ENCODE measurements at regions not wholly inside any gene's neighbourhood (a gene's known extent, or its start where the extent isn't known, plus 50 kb on each side); places are given as distances from the start of the nearest gene placed in this dataset.
A peak's percentile ranks its signal among the peaks of the same experiment; 100 is the strongest.
"Not testable (repeated sequence)": the region's sequence is repeated elsewhere in the genome, so short reads cannot be mapped to it uniquely, and the experiment has no call there.

DNA sequence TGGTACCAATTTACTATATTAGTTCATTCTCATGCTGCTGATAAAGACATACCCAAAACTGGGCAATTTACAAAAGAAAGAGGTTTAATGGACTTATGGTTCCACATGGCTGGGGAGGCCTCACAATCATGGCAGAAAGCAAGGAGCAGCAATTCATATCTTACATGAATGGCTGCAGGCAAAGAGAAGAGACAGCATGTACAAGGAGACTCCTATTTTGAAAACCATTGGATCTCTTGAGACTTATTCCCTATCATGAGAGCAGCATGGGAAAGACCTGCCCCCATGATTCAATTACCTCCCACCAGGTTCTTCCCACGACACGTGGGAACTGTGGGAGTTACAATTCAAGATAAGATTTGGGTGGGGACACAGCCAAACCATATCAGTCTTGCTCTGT lies 200.5 kb downstream of the FCRL5 start:
- not testable (repeated sequence) for DNase-seq
- in situ Hi-C loops (cut with MboI; ENCODE audit: low pct_unique_long_range_greater_than_20kb, low sequenced_read_pairs) = loop anchor here (25.0 kb wide), 1 partner anchor 164 kb away; no protein-coding TSS in a partner anchor

DNA sequence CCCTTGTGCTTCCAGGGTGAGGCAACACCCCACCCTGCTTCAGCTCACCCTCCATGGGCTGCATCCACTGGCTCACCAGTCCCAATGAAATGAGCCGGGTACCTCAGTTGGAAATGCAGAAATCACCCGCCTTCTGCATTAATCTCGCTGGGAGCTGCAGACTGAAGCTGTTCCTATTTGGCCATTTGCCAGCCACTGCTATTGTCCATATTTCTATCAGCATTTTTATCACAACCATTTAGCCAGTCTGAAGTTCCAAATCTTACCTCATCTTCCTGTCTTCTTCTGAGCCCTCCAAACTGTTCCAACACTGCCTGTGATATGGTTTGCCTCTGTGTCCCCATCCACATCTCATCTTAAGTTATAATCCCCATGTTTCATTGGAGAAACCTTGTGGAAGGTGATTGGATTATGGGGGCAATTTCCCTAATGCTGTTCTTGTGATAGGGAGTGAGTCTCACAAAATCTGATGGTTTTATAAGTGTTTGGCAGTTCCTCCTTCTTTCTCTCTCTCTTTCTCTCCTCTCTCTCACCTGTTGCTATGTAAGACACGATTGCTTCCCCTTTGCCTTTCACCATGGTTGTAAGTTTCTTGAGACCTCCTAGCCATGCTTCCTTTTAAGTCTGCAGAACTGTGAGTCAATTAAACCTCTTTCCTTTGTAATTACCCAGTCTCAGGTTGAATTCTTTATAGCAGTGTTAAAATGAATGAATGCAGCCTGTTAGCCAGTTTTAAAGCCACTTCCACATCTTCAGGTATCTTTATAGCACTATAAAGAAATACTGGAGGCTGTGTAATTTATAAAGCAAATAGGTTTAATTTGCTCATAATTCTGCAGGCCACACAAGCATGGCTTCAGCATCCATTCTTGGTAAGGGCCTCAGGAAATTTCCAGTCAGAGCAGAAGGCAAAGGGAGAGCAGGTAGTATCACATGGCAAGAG lies 203.5 kb downstream of the FCRL5 start:
- in situ Hi-C loops (cut with MboI; ENCODE audit: low pct_unique_long_range_greater_than_20kb, low sequenced_read_pairs) = no loop called here
- no peak for DNase-seq

DNA sequence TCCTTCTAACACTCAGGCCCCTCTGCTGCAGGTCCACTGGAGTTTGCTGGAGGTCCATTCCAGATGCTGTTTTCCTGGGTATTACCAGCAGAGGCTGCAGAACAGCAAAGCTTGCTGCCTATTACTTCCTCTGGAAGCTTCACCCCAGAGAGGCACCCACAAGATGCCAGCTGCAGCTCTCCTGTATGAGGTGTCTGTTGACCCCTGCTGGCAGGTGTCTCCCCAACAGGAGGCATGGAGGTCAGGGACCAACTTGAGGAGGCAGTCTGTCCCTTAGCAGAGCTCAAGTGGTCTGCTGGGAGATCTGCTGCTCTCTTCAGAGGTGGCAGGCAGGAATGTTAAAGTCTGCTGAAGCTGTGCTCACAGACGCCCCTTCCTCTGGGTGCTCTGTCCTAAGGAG lies 204.8 kb downstream of the FCRL5 start:
- DNase-seq = no peak
- in situ Hi-C loops (cut with MboI; ENCODE audit: low pct_unique_long_range_greater_than_20kb, low sequenced_read_pairs) = no loop called here

DNA sequence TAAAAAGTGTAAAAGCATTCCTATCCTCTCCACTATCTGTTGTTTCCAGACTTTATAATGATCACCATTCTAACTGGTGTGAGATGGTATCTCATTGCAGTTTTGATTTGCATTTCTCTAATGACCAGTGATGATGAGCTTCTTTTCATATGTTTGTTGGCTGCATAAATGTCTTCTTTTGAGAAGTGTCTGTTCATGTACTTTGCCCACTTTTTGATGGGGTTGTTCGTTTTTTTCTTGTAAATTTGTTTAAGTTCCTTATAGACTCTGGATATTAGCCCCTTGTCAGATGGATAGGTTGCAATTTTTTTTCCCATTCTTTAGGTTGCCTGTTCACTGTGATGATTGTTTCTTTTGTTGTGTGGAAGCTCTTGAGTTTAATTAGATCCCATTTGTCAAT lies 199.6 kb upstream of the ETV3 start:
- DNase-seq; in situ Hi-C loops (cut with MboI; ENCODE audit: low pct_unique_long_range_greater_than_20kb, low sequenced_read_pairs): not testable (repeated sequence)

DNA sequence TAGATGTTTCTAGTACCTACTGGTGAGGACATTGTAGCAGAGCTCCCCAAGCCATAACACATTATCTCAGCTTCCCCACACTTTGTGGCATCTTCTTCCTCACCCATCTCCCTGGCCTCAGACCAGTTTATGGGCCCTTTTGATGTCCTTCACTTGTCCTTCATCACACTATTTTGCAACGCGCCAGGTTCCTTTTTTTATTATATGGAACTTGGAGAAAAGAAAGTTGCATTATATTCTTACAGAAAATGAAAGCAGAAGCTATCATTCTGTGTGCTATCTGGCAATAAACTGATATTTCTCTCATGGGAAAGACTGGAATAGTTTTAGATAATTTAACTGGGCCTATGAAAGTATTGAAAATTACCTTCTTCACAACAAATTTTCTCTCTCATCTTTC lies 196.9 kb upstream of the ETV3 start:
- no peak for DNase-seq
- in situ Hi-C loops (cut with MboI; ENCODE audit: low pct_unique_long_range_greater_than_20kb, low sequenced_read_pairs) = no loop called here

DNA sequence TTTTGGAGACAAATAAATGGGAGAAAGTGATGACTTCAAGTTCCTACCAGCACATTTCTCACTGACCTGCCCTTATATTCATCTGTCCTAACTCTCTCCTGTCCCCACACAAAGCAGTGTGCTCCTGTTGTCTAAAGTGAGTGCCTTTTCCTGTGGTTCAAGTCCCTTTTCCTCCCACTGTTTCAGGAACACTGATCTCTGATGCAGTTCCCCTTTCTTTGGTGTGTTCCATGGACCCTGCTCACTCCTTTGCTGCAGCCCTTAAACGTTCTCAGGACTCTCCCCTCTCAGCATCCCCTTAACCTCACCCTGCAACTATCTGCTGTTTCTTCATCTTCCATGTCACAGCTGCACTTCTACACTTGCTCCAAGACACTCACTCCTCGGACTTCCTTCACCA lies 195.8 kb upstream of the ETV3 start:
- in situ Hi-C loops (cut with MboI; ENCODE audit: low pct_unique_long_range_greater_than_20kb, low sequenced_read_pairs) = no loop called here
- DNase-seq = peak; percentile 9

DNA sequence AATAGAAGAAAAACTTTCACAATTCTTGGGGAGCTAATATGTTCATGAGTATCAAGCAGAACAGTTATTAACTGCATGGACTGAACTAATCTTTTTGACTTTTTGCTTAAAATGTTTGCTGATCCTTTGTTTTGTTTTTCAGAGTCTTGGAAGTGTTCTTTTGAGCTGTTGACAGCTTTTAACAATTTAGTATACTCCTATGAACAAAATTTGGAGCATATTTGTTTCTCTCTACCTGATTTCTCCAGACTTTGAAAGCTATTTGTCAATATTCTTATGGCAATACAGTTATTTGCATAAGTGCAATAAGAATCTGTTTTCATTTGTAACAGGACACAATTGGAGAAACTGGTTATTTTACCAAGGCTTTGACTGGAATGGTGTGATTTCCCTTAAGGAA lies 192.0 kb upstream of the ETV3 start:
- in situ Hi-C loops (cut with MboI; ENCODE audit: low pct_unique_long_range_greater_than_20kb, low sequenced_read_pairs); DNase-seq: not testable (repeated sequence)

DNA sequence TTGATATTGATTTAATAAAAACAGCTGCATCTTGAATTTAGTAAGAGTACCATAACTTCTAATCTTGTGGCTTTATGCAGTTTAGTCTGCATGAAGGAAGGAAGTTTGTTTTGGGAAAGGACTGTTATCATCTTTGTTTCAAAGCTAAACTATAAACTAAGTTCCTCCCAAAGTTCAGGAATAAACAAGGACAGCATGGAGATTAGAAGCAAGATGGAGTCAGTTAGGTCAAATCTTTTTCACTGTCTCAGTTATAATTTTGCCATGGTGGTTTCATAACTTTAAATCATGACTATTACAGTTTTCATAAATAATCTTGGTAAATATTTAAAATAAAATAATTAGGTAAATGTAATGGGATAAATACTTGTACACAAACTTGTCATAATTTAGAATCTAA lies 189.9 kb upstream of the ETV3 start:
- in situ Hi-C loops (cut with MboI; ENCODE audit: low pct_unique_long_range_greater_than_20kb, low sequenced_read_pairs); DNase-seq: not testable (repeated sequence)

DNA sequence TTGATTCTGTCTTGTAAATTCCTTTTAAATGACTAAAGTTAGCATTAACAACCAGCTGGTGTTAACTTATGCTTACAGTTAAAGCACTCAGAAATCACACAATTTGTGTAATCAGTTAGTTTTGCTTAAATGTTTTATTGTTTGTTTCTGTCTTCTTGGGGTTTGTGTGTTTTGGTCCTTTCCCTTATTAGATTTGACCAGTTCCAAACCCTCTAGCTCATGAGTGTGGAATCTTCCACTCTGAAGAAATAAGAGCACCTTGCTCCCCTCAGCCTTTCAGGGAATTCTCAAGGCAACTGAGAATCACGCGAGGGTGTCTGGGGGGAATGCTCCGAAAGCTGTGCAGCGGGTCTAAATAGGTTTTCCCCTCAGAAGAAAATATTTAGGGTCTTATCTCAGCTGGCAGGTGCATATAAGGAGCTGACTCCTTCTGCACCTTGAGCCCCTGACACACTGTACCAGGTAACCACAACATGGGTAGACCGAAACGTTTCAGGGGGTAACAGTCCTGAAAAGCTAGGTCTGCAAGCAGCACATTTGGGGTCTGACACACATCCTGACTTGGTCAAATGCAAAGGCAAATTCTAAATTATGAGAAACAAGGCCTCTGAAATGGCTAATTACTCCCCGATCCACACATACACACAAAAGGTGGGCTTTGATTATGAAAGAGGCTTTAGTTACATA lies 188.1 kb upstream of the ETV3 start:
- in situ Hi-C loops (cut with MboI; ENCODE audit: low pct_unique_long_range_greater_than_20kb, low sequenced_read_pairs) = no loop called here
- no peak for DNase-seq

DNA sequence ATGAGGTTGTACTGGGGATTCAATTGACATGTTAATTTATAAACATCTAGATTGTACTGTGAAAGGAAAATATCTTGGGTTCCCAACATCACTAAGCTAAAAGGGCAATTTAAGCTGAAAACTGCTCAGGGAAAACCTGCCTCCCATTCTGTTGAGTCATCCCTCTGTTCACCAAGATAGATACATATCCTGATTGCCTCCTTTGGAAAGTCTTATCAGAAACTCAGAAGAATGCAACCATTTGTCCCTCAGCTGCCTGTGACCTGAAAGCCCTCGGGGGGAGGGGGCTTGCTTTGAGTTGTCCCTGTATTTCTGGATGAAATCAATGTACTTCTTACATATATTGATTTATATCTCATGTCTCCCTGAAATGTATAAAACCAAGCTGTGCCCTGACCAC lies 187.0 kb upstream of the ETV3 start:
- DNase-seq = no peak
- in situ Hi-C loops (cut with MboI; ENCODE audit: low pct_unique_long_range_greater_than_20kb, low sequenced_read_pairs) = no loop called here

DNA sequence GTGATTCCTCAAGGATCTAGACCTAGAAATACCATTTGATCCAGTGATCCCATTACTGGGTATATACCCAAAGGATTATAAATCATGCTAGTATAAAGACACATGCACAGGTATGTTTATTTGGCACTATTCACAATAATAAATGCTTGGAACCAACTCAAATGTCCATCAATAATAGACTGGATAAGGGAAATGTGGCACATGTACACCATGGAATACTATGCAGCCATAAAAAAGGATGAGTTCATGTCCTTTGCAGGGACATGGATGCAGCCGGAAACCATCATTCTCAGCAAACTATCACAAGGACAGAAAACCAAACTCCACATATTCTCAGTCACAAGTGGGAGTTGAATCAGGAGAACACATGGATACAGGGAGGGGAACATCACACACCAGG lies 183.8 kb upstream of the ETV3 start:
- DNase-seq; in situ Hi-C loops (cut with MboI; ENCODE audit: low pct_unique_long_range_greater_than_20kb, low sequenced_read_pairs): not testable (repeated sequence)

DNA sequence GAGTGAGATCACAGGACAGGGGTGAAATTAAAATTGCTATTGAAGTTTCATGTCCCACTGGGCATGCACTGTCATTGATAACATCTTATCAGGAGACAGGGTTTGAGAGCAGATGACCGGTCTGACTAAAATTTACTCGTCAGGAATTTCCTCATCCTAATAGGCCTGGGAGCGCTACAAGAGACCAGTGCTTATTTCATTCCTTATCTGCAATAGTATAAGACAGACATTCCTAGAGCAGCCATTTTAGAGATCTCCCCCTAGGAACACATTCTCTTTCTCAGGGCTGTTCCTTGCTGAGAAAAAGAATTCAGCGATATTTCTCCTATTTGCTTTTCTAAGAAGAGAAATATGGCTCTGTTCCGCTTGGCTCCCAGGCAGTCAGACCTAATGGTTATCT lies 181.4 kb upstream of the ETV3 start:
- in situ Hi-C loops (cut with MboI; ENCODE audit: low pct_unique_long_range_greater_than_20kb, low sequenced_read_pairs) = no loop called here
- DNase-seq = no peak

DNA sequence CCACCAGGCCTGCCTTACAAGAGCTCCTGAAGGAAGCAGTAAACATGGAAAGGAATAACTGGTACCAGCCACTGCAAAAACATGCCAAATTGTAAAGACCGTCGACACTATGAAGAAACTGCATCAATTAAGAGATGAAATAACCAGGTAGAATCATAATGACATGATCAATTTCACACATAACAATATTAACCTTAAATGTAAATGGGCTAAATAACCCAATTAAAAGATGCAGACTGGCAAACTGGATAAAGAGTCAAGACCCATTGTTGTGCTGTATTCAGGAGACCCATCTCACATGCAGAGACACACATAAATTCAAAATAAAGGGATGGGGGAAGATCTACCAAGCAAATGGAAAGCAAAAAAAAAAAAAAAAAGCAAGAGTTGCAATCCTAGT lies 179.0 kb upstream of the ETV3 start:
- not testable (repeated sequence) for DNase-seq

DNA sequence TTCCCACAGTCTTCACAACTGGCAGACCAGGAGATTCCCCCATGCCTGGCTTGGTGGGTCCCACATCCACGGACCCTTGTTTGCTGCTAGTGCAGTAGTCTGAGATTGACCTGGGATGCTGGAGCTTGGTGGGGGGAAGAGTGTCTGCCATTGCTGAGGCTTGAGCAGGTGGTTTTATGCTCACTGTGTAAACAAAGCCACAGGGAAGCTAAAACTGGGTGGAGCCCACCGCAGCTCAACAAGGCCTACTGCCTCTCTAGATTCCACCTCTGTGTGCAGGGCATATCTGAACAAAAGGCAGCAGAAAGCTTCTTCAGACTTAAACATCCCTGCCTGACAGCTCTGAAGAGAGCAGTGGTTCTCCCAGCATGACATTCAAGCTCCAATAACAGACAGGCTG lies 177.3 kb upstream of the ETV3 start:
- DNase-seq = no peak
- in situ Hi-C loops (cut with MboI; ENCODE audit: low pct_unique_long_range_greater_than_20kb, low sequenced_read_pairs) = no loop called here

More for the DNA sequence above, 179.0 kb upstream of the ETV3 start:
- in situ Hi-C loops (cut with MboI; ENCODE audit: low pct_unique_long_range_greater_than_20kb, low sequenced_read_pairs) = not testable (repeated sequence)

DNA sequence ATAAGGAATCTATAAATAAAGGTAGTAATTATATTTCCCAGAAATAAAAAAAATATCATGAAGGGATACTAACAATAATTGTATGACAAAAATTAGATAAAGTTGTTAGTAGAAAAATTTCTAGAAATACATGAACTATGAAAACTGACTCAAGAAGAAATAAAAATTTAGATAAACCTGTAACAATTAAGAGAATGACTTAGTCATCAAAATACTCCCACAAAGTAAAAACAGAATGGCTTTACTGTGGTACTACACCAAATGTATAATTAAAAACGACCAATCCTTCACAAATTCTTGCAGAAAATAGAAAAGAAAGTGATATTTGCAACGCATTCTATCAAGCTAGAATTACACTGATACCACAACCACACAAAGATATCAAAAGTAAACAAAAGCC lies 176.2 kb upstream of the ETV3 start:
- DNase-seq = no peak
- in situ Hi-C loops (cut with MboI; ENCODE audit: low pct_unique_long_range_greater_than_20kb, low sequenced_read_pairs) = no loop called here

DNA sequence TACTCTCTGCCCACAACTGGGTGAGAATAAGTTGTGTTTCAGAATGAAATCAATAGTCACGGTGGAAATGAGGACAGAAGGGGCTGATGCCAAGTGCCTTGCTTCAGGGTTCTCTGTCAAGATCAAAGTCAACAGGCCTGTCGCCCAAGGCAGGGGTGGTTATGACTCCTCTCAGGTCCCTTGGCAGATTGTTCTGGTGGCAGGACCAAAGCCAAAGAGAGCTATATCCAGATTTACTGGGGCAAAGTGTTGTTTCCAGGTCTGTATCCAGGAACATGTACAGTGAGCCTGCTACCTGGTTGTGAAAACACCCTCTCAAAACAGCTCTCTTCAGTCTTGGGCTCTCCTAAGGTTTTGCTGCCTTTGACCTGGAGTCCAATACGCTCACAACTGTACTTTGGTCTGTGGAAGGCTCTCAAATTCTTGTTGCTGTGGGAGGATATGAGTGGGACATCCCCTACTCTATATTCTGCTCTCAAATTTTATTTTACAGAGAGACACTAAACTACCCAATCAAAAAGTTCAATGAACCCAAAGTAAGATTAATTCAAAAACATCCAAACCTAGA lies 175.1 kb upstream of the ETV3 start:
- no peak for DNase-seq
- in situ Hi-C loops (cut with MboI; ENCODE audit: low pct_unique_long_range_greater_than_20kb, low sequenced_read_pairs) = no loop called here

DNA sequence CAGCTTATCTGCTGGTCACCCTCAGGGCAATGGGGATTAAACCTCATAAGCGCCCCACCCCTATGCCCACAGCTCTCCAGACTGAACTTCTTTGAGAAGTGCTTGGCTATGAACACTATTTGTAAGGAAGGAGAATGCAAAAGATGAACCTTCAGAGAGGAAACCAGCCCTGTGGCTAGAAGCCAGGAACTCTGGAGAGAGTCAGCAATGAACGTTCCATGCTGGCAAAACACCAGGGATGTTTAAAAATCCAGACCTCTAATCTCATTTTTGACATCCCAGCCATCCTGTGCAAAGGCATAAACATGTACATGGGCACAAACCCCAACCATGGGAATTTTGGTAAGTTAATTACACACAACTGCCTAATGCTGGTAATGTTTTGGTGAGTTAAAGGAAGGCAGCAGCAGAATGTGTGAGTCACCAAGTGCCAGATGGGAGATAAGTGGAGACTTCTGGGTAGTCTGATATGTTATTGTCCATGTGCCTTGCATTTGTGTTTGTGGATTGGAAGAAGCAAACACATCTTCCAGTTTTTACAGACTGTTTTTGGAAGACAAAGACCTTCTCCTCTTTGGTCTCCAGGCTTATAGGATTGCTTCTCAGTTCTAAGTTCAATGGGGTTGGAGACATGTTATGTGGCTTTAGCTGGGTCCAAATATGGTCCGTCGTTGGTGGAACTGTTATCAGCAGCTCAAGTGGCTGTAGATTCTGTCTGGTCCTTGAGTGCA lies 174.1 kb upstream of the ETV3 start:
- in situ Hi-C loops (cut with MboI; ENCODE audit: low pct_unique_long_range_greater_than_20kb, low sequenced_read_pairs) = no loop called here
- no peak for DNase-seq

DNA sequence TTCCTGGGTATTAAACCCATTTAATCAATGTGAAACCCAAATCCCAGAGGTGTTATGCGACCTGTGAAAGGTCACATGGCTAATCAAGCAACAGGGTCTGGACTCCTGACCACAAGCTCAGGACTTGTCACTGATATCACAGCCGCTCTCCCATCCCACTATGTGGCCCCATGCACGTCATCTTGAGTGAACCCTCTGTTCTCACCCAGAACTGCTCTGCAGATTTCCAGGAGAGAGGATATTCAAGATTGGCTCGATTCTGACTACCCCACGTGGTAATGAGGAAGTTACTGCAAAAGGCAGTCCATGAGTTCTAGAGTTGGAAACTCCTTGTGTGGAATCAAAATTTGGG lies 173.5 kb upstream of the ETV3 start:
- in situ Hi-C loops (cut with MboI; ENCODE audit: low pct_unique_long_range_greater_than_20kb, low sequenced_read_pairs) = no loop called here
- no peak for DNase-seq

Measured in KBM-7 (cell line).